Upper lobe of left lung (tissue), 4 donors: ENCODE measurements at regions not wholly inside any gene's neighbourhood (a gene's known extent, or its start where the extent isn't known, plus 50 kb on each side); places are given as distances from the start of the nearest gene placed in this dataset.

Experiments
- POLR2A ChIP-seq, 4 donors: fragments of 450-650 bp; IDR thresholded peaks; one replicate each; pipeline ENCODE4 v1.5.1; 2016 to 2017; ENCODE audit warnings: antibody characterized with exemption in 4 of 4, mild to moderate bottlenecking in 2 of 4
- TF ChIP-seq, protein P1 (sequence below), 6 experiments: fragments of 450-650 bp in 4 of 6; fragments of 200-600 bp in 2 of 6; sonication (generic) in 2 of 6; IDR thresholded peaks; one replicate each; pipeline ENCODE4 v1.5.1; 2016 to 2019; ENCODE audit warnings: antibody characterized with exemption in 6 of 6

DNA sequence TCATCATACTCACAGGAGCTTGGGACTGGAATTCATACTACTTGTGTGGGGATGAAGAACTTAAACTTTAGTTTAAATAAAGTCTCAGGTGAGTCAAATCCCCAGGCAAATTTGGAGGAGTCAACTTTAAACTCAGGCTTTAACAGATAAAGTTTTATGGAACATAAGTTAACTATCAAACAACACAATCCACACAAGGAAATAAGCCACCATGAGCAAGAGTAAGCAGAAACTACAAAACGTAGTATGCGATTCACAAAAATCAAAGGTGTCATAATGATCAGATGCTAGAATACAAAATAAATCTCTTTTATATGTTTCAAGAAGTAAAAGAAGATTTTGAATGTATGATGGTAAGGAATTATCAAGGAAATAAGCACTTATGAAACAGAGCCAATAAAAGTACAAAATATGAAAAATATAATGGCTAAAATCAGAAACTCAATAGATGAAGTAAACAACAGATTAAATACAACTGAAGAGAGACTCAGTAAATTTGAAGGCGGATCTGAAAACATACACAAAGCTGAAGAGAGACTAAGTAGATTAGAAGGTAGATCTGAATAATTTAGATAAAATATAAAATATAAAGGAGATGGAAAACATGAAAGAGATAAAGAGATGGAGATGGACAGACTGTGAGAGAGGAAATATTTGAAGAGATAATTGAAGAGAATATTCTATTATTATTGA, 97.5 kb upstream of the TWIST2 start:
- TF ChIP-seq POLR2A (IDR thresholded peaks at IDR 0.05) = no peak
- TF ChIP-seq, protein P1, sequence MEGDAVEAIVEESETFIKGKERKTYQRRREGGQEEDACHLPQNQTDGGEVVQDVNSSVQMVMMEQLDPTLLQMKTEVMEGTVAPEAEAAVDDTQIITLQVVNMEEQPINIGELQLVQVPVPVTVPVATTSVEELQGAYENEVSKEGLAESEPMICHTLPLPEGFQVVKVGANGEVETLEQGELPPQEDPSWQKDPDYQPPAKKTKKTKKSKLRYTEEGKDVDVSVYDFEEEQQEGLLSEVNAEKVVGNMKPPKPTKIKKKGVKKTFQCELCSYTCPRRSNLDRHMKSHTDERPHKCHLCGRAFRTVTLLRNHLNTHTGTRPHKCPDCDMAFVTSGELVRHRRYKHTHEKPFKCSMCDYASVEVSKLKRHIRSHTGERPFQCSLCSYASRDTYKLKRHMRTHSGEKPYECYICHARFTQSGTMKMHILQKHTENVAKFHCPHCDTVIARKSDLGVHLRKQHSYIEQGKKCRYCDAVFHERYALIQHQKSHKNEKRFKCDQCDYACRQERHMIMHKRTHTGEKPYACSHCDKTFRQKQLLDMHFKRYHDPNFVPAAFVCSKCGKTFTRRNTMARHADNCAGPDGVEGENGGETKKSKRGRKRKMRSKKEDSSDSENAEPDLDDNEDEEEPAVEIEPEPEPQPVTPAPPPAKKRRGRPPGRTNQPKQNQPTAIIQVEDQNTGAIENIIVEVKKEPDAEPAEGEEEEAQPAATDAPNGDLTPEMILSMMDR (IDR thresholded peaks at IDR 0.05) = no peak
